GM12892 (cell line): ENCODE measurements at regions not wholly inside any gene's neighbourhood (a gene's known extent, or its start where the extent isn't known, plus 50 kb on each side); places are given as distances from the start of the nearest gene placed in this dataset.

Source experiments
- POLR2A ChIP-seq: IDR thresholded peaks from 2 replicates; pipeline ENCODE4 v1.6.1; 2011; ENCODE audit warnings: low read depth, low read length, control low read depth
- POLR2AphosphoS5 ChIP-seq: IDR thresholded peaks from 2 replicates; pipeline ENCODE4 v1.6.1; 2011; ENCODE audit warnings: low read depth, low read length, control low read depth

GRCh38 chr2:59578349-59578748 lies 975.1 kb downstream of the BCL11A start:
- TF ChIP-seq POLR2A = no peak
- TF ChIP-seq POLR2AphosphoS5 = no peak
